ENCODE measurements at regions not wholly inside any gene's neighbourhood (a gene's known extent, or its start where the extent isn't known, plus 50 kb on each side); places are given as distances from the start of the nearest gene placed in this dataset.
A peak's percentile ranks its signal among the peaks of the same experiment; 100 is the strongest.

DNA sequence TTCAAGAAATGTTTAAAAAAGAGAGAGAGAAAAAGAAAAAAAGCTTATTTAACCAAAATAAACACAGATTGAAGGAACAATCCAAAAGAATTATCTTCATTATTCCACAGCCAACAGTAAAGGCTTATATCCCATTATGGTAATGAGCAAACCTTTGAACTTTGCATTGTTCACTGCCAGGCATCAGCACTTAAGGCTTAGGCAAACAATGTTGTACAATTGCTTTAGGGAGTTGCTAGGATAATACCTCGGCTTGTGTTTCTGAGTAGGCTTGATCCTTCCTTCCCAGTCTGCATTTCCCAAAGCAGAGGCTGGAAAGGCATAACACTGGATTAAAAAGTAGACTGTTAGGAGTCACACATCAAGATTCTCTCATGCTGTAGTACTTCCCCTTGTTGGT, 352.7 kb upstream of the IGFBP7 start:
- Histone ChIP-seq H3K4me3 (no peak overlapping the region), H3K9me3 (peaks cover 0 to 3% of the 10 kb centered on the region in 2 donors), H3K36me3 (no peaks in the 10 kb centered on the region), H3K4me1 (no peaks in the 10 kb centered on the region), H3K27ac (no peak overlapping the region), H3K27me3 (no peaks in the 10 kb centered on the region)
- peak in 1 of 4 donors; percentile 0 for DNase-seq
- peak; percentile 83 for ATAC-seq
- intact Hi-C loops (cut with DNase I), result no loop called here
- TF ChIP-seq CTCF (IDR thresholded peaks at IDR 0.05), result no peak

GRCh38 chr4:57460967-57461366, 350.8 kb upstream of the IGFBP7 start:
- no peak for TF ChIP-seq CTCF (IDR thresholded peaks at IDR 0.05)
- Histone ChIP-seq H3K36me3 (no peaks in the 10 kb centered on the region), H3K27me3 (no peaks in the 10 kb centered on the region), H3K4me1 (no peaks in the 10 kb centered on the region), H3K9me3 (peaks cover 0 to 3% of the 10 kb centered on the region in 2 donors), H3K4me3 (no peak overlapping the region), H3K27ac (no peak overlapping the region)
- DNase-seq, result no peak
- intact Hi-C loops (cut with DNase I), result no loop called here
- no peak for ATAC-seq

- no peaks in the 10 kb centered on the region for H3K4me1 ChIP-seq
- DNase-seq (no peak), ATAC-seq (no peak)
- H3K27me3 ChIP-seq, result no peaks in the 10 kb centered on the region
- H3K9me3 ChIP-seq, result peaks cover 0 to 18% of the 10 kb centered on the region in 2 donors
- H3K27ac ChIP-seq, result no peak overlapping the region
- TF ChIP-seq CTCF (IDR thresholded peaks at IDR 0.05), result no peak
- H3K36me3 ChIP-seq, result no peaks in the 10 kb centered on the region
- no peak overlapping the region for H3K4me3 ChIP-seq
- intact Hi-C loops (cut with DNase I), result no loop called here
Observed at GRCh38 chr4:57448901-57449300, 338.7 kb upstream of the IGFBP7 start.

- DNase-seq, result no peak
- Histone ChIP-seq H3K9me3 (peaks cover 0 to 14% of the 10 kb centered on the region in 2 donors), H3K4me1 (no peaks in the 10 kb centered on the region), H3K27me3 (no peaks in the 10 kb centered on the region), H3K27ac (no peak overlapping the region), H3K4me3 (no peak overlapping the region), H3K36me3 (no peaks in the 10 kb centered on the region)
- no peak for TF ChIP-seq CTCF (IDR thresholded peaks at IDR 0.05)
- no peak for ATAC-seq
- intact Hi-C loops (cut with DNase I), result no loop called here
Observed at GRCh38 chr4:57448452-57448851, 338.3 kb upstream of the IGFBP7 start.

DNA sequence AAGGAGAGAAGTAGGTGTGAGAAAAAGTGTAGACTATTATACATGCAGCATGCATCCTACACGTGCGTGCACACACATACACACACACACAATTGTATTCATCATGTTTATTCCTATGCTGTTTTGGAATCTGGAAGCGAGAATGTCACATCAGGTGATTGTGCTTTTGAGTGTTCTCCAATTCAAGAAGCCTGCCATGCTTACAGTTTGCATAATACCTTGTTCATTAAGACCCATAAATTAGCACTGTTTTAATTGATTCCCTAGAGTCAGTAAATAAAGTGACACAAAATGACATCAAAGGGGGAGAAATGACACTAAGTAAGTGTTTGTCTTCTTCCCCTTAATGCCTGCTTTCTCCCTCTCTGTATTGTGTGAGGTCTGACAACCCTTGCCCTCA, 336.1 kb upstream of the IGFBP7 start:
- ATAC-seq, result no peak
- no peak for DNase-seq

More for the DNA sequence above, 336.1 kb upstream of the IGFBP7 start:
- TF ChIP-seq CTCF (IDR thresholded peaks at IDR 0.05), result no peak
- Histone ChIP-seq H3K27ac (no peak overlapping the region), H3K4me3 (no peak overlapping the region), H3K36me3 (no peaks in the 10 kb centered on the region), H3K27me3 (no peaks in the 10 kb centered on the region), H3K4me1 (no peaks in the 10 kb centered on the region), H3K9me3 (peaks cover 0 to 7% of the 10 kb centered on the region in 2 donors)
- intact Hi-C loops (cut with DNase I), result no loop called here

All from left lung (tissue), 4 donors.